GM12875 (cell line): ENCODE measurements at regions not wholly inside any gene's neighbourhood (a gene's known extent, or its start where the extent isn't known, plus 50 kb on each side); places are given as distances from the start of the nearest gene placed in this dataset.

Source experiments
- H3K4me3 ChIP-seq: one replicate; pipeline ENCODE4 v1.5.1; 2011; ENCODE audit warnings: low read depth, low read length, control low read depth
- CTCF ChIP-seq: IDR thresholded peaks from 2 replicates; pipeline ENCODE4 v1.5.1; 2011; ENCODE audit warnings: low read depth, mild to moderate bottlenecking, control low read depth, inconsistent platforms, low read length, moderate library complexity, borderline replicate concordance; ENCODE audit not compliant: insufficient read depth

GRCh38 chr10:120702032-120702431 lies 149.1 kb upstream of the WDR11 start:
- H3K4me3 ChIP-seq = no peak overlapping the region
- TF ChIP-seq CTCF = no peak

GRCh38 chr10:120705309-120705708 lies 145.9 kb upstream of the WDR11 start:
- no peak overlapping the region for H3K4me3 ChIP-seq
- TF ChIP-seq CTCF = no peak

GRCh38 chr10:120710076-120710475 lies 141.1 kb upstream of the WDR11 start:
- H3K4me3 ChIP-seq = no peak overlapping the region
- TF ChIP-seq CTCF = no peak

GRCh38 chr10:120711860-120712259 lies 139.3 kb upstream of the WDR11 start:
- H3K4me3 ChIP-seq = no peak overlapping the region
- no peak for TF ChIP-seq CTCF

GRCh38 chr10:120713573-120714205 lies 137.5 kb upstream of the WDR11 start:
- H3K4me3 ChIP-seq = no peak overlapping the region
- no peak for TF ChIP-seq CTCF

- no peak overlapping the region for H3K4me3 ChIP-seq
- no peak for TF ChIP-seq CTCF
Measured at GRCh38 chr10:120715171-120715570, 136.0 kb upstream of the WDR11 start.

- TF ChIP-seq CTCF = no peak
- no peak overlapping the region for H3K4me3 ChIP-seq
Measured at GRCh38 chr10:120719333-120719732, 131.8 kb upstream of the WDR11 start.
